Neural cell (in vitro differentiated cells): ENCODE measurements at regions not wholly inside any gene's neighbourhood (a gene's known extent, or its start where the extent isn't known, plus 50 kb on each side); places are given as distances from the start of the nearest gene placed in this dataset.

Experiments
- EP300 ChIP-seq: fragments of 450-650 bp; conservative IDR thresholded peaks from 2 replicates; pipeline ENCODE4 v1.6.1; 2014; ENCODE audit warnings: antibody characterized with exemption, mild to moderate bottlenecking, moderate library complexity; ENCODE audit not compliant: poor library complexity, severe bottlenecking
- TF ChIP-seq, protein P1 (sequence below): fragments of 450-650 bp; IDR thresholded peaks from 2 replicates; pipeline ENCODE4 v1.5.1; 2014; ENCODE audit warnings: antibody characterized with exemption, mild to moderate bottlenecking, moderate library complexity; ENCODE audit not compliant: poor library complexity, severe bottlenecking

GRCh38 chr7:47183862-47184590 is 397.9 kb downstream of the TNS3 start:
- TF ChIP-seq, protein P1, sequence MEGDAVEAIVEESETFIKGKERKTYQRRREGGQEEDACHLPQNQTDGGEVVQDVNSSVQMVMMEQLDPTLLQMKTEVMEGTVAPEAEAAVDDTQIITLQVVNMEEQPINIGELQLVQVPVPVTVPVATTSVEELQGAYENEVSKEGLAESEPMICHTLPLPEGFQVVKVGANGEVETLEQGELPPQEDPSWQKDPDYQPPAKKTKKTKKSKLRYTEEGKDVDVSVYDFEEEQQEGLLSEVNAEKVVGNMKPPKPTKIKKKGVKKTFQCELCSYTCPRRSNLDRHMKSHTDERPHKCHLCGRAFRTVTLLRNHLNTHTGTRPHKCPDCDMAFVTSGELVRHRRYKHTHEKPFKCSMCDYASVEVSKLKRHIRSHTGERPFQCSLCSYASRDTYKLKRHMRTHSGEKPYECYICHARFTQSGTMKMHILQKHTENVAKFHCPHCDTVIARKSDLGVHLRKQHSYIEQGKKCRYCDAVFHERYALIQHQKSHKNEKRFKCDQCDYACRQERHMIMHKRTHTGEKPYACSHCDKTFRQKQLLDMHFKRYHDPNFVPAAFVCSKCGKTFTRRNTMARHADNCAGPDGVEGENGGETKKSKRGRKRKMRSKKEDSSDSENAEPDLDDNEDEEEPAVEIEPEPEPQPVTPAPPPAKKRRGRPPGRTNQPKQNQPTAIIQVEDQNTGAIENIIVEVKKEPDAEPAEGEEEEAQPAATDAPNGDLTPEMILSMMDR, result no peak
- TF ChIP-seq EP300, result no peak
